ENCODE measurements at regions not wholly inside any gene's neighbourhood (a gene's known extent, or its start where the extent isn't known, plus 50 kb on each side); places are given as distances from the start of the nearest gene placed in this dataset.

GRCh38 chr2:52253416-52253980 lies 1221.6 kb upstream of the NRXN1 start:
- H3K9me3 ChIP-seq: peaks cover 0 to 3% (median 0%) of the 10 kb centered on the region in 4 donors
- no peaks in the 10 kb centered on the region for H3K27me3 ChIP-seq
- H3K4me1 ChIP-seq: no peaks in the 10 kb centered on the region
- no peaks in the 10 kb centered on the region for H3K36me3 ChIP-seq
- H3K4me3 ChIP-seq: no peak overlapping the region
- TF ChIP-seq CTCF (IDR thresholded peaks at IDR 0.05): no peak
- no peak for TF ChIP-seq POLR2A (IDR thresholded peaks at IDR 0.05)
- no peak overlapping the region for H3K27ac ChIP-seq
- no peak for DNase-seq

- H3K36me3 ChIP-seq: no peaks in the 10 kb centered on the region
- DNase-seq: no peak
- H3K27ac ChIP-seq: no peak overlapping the region
- H3K9me3 ChIP-seq: no peaks in the 10 kb centered on the region
- H3K4me1 ChIP-seq: no peaks in the 10 kb centered on the region
- H3K4me3 ChIP-seq: no peak overlapping the region
- no peak for TF ChIP-seq CTCF (IDR thresholded peaks at IDR 0.05)
- TF ChIP-seq POLR2A (IDR thresholded peaks at IDR 0.05): no peak
- no peaks in the 10 kb centered on the region for H3K27me3 ChIP-seq
Measured at GRCh38 chr2:52238782-52239181, 1206.8 kb upstream of the NRXN1 start.

GRCh38 chr2:52222128-52222527 lies 1190.2 kb upstream of the NRXN1 start:
- no peak for DNase-seq
- no peaks in the 10 kb centered on the region for H3K4me1 ChIP-seq
- no peak overlapping the region for H3K27ac ChIP-seq
- H3K4me3 ChIP-seq: no peak overlapping the region
- no peak for TF ChIP-seq CTCF (IDR thresholded peaks at IDR 0.05)
- no peak for TF ChIP-seq POLR2A (IDR thresholded peaks at IDR 0.05)
- H3K27me3 ChIP-seq: no peaks in the 10 kb centered on the region
- H3K36me3 ChIP-seq: no peaks in the 10 kb centered on the region
- H3K9me3 ChIP-seq: no peaks in the 10 kb centered on the region

GRCh38 chr2:52220393-52220792 lies 1188.5 kb upstream of the NRXN1 start:
- no peak overlapping the region for H3K4me3 ChIP-seq
- TF ChIP-seq POLR2A (IDR thresholded peaks at IDR 0.05) (no peak), CTCF (IDR thresholded peaks at IDR 0.05) (no peak)
- DNase-seq: no peak

GRCh38 chr2:52210611-52211010 lies 1178.7 kb upstream of the NRXN1 start:
- Histone ChIP-seq H3K27ac (no peak overlapping the region), H3K4me1 (no peaks in the 10 kb centered on the region), H3K4me3 (no peak overlapping the region), H3K36me3 (no peaks in the 10 kb centered on the region), H3K9me3 (no peaks in the 10 kb centered on the region), H3K27me3 (no peaks in the 10 kb centered on the region)
- TF ChIP-seq CTCF (IDR thresholded peaks at IDR 0.05) (no peak), POLR2A (IDR thresholded peaks at IDR 0.05) (no peak)
- no peak for DNase-seq

More at GRCh38 chr2:52220393-52220792, 1188.5 kb upstream of the NRXN1 start:
- no peaks in the 10 kb centered on the region for H3K36me3 ChIP-seq
- no peaks in the 10 kb centered on the region for H3K27me3 ChIP-seq
- H3K4me1 ChIP-seq: no peaks in the 10 kb centered on the region
- no peak overlapping the region for H3K27ac ChIP-seq
- no peaks in the 10 kb centered on the region for H3K9me3 ChIP-seq

GRCh38 chr2:52210161-52210560 lies 1178.2 kb upstream of the NRXN1 start:
- no peaks in the 10 kb centered on the region for H3K4me1 ChIP-seq
- H3K27me3 ChIP-seq: no peaks in the 10 kb centered on the region
- no peak overlapping the region for H3K4me3 ChIP-seq
- DNase-seq: no peak
- no peak overlapping the region for H3K27ac ChIP-seq
- TF ChIP-seq CTCF (IDR thresholded peaks at IDR 0.05): no peak
- no peak for TF ChIP-seq POLR2A (IDR thresholded peaks at IDR 0.05)
- no peaks in the 10 kb centered on the region for H3K36me3 ChIP-seq
- H3K9me3 ChIP-seq: no peaks in the 10 kb centered on the region

All from Peyer's patch (tissue), 4 donors.